K562 (cell line): ENCODE measurements at regions not wholly inside any gene's neighbourhood (a gene's known extent, or its start where the extent isn't known, plus 50 kb on each side); places are given as distances from the start of the nearest gene placed in this dataset.

Experiments used
- ATAC-seq: fragments of 200-7000 bp; cut with Tn5 transposase; 3 replicates; pipeline ENCODE4 v1.9.1; 2020; ENCODE audit warnings: moderate library complexity
- BruUV-seq: library from RNA; stranded (reverse); fragments of 400-500 nt; replicated peaks from 2 replicates; lab custom pipeline; 2021; lab: Mats Ljungman, UMichigan
- CTCF ChIA-PET: fragments of 300-600 bp; formaldehyde crosslinking; extraction: SDS; loops from one replicate; lab custom pipeline; 2021; ENCODE audit warnings: low intra/inter-chr PET ratio; lab: Yijun Ruan, JAX
- POLR2A ChIA-PET: fragments of 300-600, 350-650 bp; sonication (Branson Sonifier 250); formaldehyde crosslinking; extraction: SDS; loops from one replicate; lab custom pipeline; 2021; ENCODE audit warnings: antibody characterized with exemption, inconsistent platforms; lab: Yijun Ruan, JAX
- DNase-seq, 4 experiments: peaks; one replicate each; pipeline versions ENCODE4 v3.0.0 to v3.0.0-alpha.2; 2011 to 2018; ENCODE audit warnings: low spot score in 3 of 4, mixed read lengths in 3 of 4; ENCODE audit errors: extremely low read depth in 1 of 4
- FAIRE-seq: peaks from 2 replicates; lab custom pipeline; 2011; peaks lifted over from hg19 to GRCh38; lab: Jason Lieb, UNC
- H2AFZ ChIP-seq: 2 replicates; pipeline ENCODE4 v1.6.0; 2011; ENCODE audit warnings: low read depth, low read length, control low read depth, inconsistent platforms
- H3K27ac ChIP-seq: fragments of 200-600 bp; 3 replicates; pipeline ENCODE4 v1.8.0; 2011; ENCODE audit warnings: low read depth, mild to moderate bottlenecking, control low read depth, inconsistent platforms, low read length, moderate library complexity, mixed read lengths; ENCODE audit errors: extremely low read depth
- H3K27me3 ChIP-seq, 2 experiments: fragments of 300-600 bp in 1 of 2; 2 replicates in 1 of 2; 3 replicates in 1 of 2; pipeline versions ENCODE4 v1.6.0 to v1.8.0; 2011; ENCODE audit warnings: inconsistent platforms in 2 of 2, low read length in 2 of 2, mild to moderate bottlenecking in 1 of 2, mixed read lengths in 1 of 2, moderate library complexity in 1 of 2; ENCODE audit not compliant: control insufficient read depth in 2 of 2, insufficient read depth in 2 of 2
- H3K36me3 ChIP-seq: fragments of 300-600 bp; 3 replicates; pipeline ENCODE4 v1.8.0; 2011; ENCODE audit warnings: mild to moderate bottlenecking, low read length, inconsistent platforms; ENCODE audit not compliant: control insufficient read depth, insufficient read depth
- H3K4me1 ChIP-seq, 2 experiments: fragments of 200-600 bp in 1 of 2; replicated peaks in 1 of 2; 2 replicates in 1 of 2; 3 replicates in 1 of 2; pipeline versions ENCODE4 v1.5.1 to v1.8.0; 2011; ENCODE audit warnings: inconsistent platforms in 2 of 2, low read length in 2 of 2, mild to moderate bottlenecking in 1 of 2, mixed read lengths in 1 of 2, moderate library complexity in 1 of 2; ENCODE audit not compliant: control insufficient read depth in 2 of 2, insufficient read depth in 2 of 2
- H3K4me2 ChIP-seq: 2 replicates; pipeline ENCODE4 v1.6.1; 2011; ENCODE audit warnings: low read length, control low read depth, inconsistent platforms, mixed read lengths; ENCODE audit not compliant: insufficient read depth
- H3K4me3 ChIP-seq: fragments of 200-600 bp; sonication (generic), shearing (Covaris generic); 2 replicates; pipeline ENCODE4 v1.5.1; 2016; ENCODE audit warnings: control low read depth, inconsistent platforms
- H3K79me2 ChIP-seq: fragments of 200-600 bp; 3 replicates; pipeline ENCODE4 v1.8.0; 2011; ENCODE audit warnings: low read length, inconsistent platforms; ENCODE audit not compliant: control insufficient read depth, insufficient read depth
- H3K9ac ChIP-seq, 2 experiments: 2 replicates each; pipeline versions ENCODE4 v1.6.0 to v1.6.1; 2011; ENCODE audit warnings: low read depth in 2 of 2, low read length in 2 of 2, control low read depth in 1 of 2, inconsistent platforms in 1 of 2, mild to moderate bottlenecking in 1 of 2, mixed read lengths in 1 of 2; ENCODE audit not compliant: insufficient read depth in 1 of 2
- H3K9me1 ChIP-seq: one replicate; pipeline ENCODE4 v1.6.0; 2011; ENCODE audit warnings: inconsistent platforms, mild to moderate bottlenecking, low read length, moderate library complexity; ENCODE audit not compliant: control insufficient read depth, insufficient read depth
- H3K9me3 ChIP-seq: replicated peaks from 2 replicates; pipeline ENCODE4 v1.5.1; 2011; ENCODE audit warnings: low read depth, low read length, inconsistent platforms; ENCODE audit not compliant: control insufficient read depth, insufficient read depth
- H4K20me1 ChIP-seq: replicated peaks from 2 replicates; pipeline ENCODE4 v1.6.1; 2011; ENCODE audit warnings: low read length, inconsistent platforms, mixed read lengths; ENCODE audit not compliant: control insufficient read depth, insufficient read depth
- ASH1L ChIP-seq: fragments of 450-650 bp; IDR thresholded peaks from 2 replicates; pipeline ENCODE4 v1.6.1; 2018; ENCODE audit warnings: borderline replicate concordance, mild to moderate bottlenecking, low read depth; ENCODE audit not compliant: partially characterized antibody
- BCL6 ChIP-seq: fragments of 250-450 bp; sonication (Bioruptor Pico); IDR thresholded peaks from 2 replicates; pipeline ENCODE4 v1.4.0; 2020
- CHD2 ChIP-seq: IDR thresholded peaks from 2 replicates; pipeline ENCODE4 v1.6.1; 2011; ENCODE audit warnings: low read depth, low read length
- IRF2 ChIP-seq: sonication (generic); formaldehyde crosslinking; IDR thresholded peaks from 2 replicates; pipeline ENCODE4 v1.8.1; 2022; ENCODE audit warnings: mild to moderate bottlenecking, missing genetic modification reagents
- TCF7 ChIP-seq: sonication (generic); IDR thresholded peaks from 2 replicates; pipeline ENCODE4 v1.6.1; 2016; ENCODE audit warnings: antibody characterized with exemption, borderline replicate concordance
- ZNF134 ChIP-seq: fragments of 250-450 bp; sonication (Bioruptor Pico); conservative IDR thresholded peaks from 2 replicates; pipeline ENCODE4 v1.4.0; 2020
- ZNF24 ChIP-seq: fragments of 450-650 bp; IDR thresholded peaks from 2 replicates; pipeline ENCODE4 v1.6.1; 2016
- WGBS: fragments of 100-300 bp; shearing (Covaris generic); methylation state at CpG from one replicate; pipeline ENCODE4 v1.1.6; 2016; ENCODE audit warnings: low coverage, mixed read lengths; ENCODE audit not compliant: insufficient coverage; ENCODE audit errors: missing lambda C conversion rate; 5-methylcytosine and 5-hydroxymethylcytosine counted together
- in situ Hi-C: fragments of 300-500 bp; cut with MboI; formaldehyde crosslinking; loops from 4 replicates; pipeline ENCODE4 v1.15.0; 2018; ENCODE audit warnings: inconsistent platforms, mixed read lengths
- intact Hi-C: fragments of 100-400 bp; cut with micrococcal nuclease; formaldehyde crosslinking; loops from 2 replicates; pipeline ENCODE4 v1.14.2; 2022
- TF ChIP-seq, protein P1 (sequence below): sonication (generic); formaldehyde crosslinking; IDR thresholded peaks from 2 replicates; pipeline ENCODE4 v1.8.0; 2022; ENCODE audit warnings: mild to moderate bottlenecking, missing genetic modification reagents

DNA sequence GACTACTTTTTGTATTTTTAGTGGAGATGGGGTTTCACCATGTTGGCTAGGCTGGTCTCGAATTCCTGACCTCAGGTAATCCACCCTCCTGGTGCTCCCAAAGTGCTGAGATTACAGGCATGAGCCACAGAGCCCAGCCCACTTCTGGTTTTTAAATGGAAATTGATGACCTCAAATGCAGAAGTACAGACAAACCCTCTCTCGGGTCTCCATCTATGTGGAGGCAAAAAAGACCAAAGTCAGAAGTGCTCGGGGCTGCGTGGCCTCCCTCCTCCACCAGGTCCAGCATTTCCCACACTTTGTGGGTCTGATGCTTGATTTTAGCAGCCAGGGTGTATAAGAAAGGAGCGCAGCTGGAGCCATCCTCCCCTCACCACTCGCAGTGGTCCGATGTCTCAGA lies 187.3 kb upstream of the AUTS2 start:
- ChIA-PET POLR2A (interaction anchor here (0.6 kb wide), 1 partner anchor 441 kb away, joined by 4 read pairs; no protein-coding TSS in a partner anchor), CTCF (no interaction called here)
- peaks cover 0 to 11% of the 10 kb centered on the region in 2 experiments; a peak in 2 of 5 replicates for H3K27me3 ChIP-seq
- in situ Hi-C loops, result no loop called here
- H2AFZ ChIP-seq, result no peak overlapping the region
- no peak overlapping the region for H3K4me2 ChIP-seq
- no peaks in the 10 kb centered on the region for H3K79me2 ChIP-seq
- H3K9me1 ChIP-seq, result no peaks in the 10 kb centered on the region
- no peak for DNase-seq
- no peaks in the 10 kb centered on the region for H3K36me3 ChIP-seq
- FAIRE-seq, result peak; percentile 52
- H3K9ac ChIP-seq, result no peak overlapping the region
- ATAC-seq, result no peak
- no peak overlapping the region for H3K4me3 ChIP-seq
- intact Hi-C loops, result no loop called here
- H3K9me3 ChIP-seq, result no peaks in the 10 kb centered on the region
- TF ChIP-seq IRF2 (CRISPR knock-in tag) (no peak), ZNF24 (no peak), ASH1L (no peak), CHD2 (no peak), BCL6 (CRISPR knock-in tag) (no peak), TCF7 (no peak), ZNF134 (no peak)
- TF ChIP-seq, protein P1, sequence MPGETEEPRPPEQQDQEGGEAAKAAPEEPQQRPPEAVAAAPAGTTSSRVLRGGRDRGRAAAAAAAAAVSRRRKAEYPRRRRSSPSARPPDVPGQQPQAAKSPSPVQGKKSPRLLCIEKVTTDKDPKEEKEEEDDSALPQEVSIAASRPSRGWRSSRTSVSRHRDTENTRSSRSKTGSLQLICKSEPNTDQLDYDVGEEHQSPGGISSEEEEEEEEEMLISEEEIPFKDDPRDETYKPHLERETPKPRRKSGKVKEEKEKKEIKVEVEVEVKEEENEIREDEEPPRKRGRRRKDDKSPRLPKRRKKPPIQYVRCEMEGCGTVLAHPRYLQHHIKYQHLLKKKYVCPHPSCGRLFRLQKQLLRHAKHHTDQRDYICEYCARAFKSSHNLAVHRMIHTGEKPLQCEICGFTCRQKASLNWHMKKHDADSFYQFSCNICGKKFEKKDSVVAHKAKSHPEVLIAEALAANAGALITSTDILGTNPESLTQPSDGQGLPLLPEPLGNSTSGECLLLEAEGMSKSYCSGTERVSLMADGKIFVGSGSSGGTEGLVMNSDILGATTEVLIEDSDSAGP (CRISPR knock-in tag), result no peak
- H4K20me1 ChIP-seq, result peaks cover 7% of the 10 kb centered on the region; the same call in 1 of the 2 replicates
- 2% methylated on average over 7 of the region's 7 CpGs for WGBS
- H3K27ac ChIP-seq, result no peak overlapping the region
- BruUV-seq, result no TSS peak
- no peaks in the 10 kb centered on the region; a peak in 1 of 5 replicates for H3K4me1 ChIP-seq
